ENCODE measurements at regions not wholly inside any gene's neighbourhood (a gene's known extent, or its start where the extent isn't known, plus 50 kb on each side); places are given as distances from the start of the nearest gene placed in this dataset.

DNA sequence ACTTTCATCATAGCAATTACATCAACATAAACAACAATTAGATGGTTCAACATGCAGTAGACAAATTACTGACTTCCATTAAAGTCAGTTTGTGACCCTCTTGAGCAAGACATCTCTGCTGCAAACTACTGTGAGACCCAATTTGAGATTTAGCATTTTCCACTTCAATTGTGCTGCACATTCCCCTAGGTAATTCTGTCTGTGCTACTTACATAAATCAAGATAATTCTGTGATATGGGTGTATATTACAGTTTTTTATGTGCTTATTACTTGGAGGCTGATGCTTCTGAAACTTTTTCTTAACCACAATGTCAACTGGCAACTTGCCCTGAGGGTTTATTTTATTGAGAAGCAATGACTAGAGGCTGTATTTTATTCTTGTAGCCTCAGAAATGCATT, 1714.4 kb downstream of the OLFM4 start (continued):
- TF ChIP-seq, protein P1, sequence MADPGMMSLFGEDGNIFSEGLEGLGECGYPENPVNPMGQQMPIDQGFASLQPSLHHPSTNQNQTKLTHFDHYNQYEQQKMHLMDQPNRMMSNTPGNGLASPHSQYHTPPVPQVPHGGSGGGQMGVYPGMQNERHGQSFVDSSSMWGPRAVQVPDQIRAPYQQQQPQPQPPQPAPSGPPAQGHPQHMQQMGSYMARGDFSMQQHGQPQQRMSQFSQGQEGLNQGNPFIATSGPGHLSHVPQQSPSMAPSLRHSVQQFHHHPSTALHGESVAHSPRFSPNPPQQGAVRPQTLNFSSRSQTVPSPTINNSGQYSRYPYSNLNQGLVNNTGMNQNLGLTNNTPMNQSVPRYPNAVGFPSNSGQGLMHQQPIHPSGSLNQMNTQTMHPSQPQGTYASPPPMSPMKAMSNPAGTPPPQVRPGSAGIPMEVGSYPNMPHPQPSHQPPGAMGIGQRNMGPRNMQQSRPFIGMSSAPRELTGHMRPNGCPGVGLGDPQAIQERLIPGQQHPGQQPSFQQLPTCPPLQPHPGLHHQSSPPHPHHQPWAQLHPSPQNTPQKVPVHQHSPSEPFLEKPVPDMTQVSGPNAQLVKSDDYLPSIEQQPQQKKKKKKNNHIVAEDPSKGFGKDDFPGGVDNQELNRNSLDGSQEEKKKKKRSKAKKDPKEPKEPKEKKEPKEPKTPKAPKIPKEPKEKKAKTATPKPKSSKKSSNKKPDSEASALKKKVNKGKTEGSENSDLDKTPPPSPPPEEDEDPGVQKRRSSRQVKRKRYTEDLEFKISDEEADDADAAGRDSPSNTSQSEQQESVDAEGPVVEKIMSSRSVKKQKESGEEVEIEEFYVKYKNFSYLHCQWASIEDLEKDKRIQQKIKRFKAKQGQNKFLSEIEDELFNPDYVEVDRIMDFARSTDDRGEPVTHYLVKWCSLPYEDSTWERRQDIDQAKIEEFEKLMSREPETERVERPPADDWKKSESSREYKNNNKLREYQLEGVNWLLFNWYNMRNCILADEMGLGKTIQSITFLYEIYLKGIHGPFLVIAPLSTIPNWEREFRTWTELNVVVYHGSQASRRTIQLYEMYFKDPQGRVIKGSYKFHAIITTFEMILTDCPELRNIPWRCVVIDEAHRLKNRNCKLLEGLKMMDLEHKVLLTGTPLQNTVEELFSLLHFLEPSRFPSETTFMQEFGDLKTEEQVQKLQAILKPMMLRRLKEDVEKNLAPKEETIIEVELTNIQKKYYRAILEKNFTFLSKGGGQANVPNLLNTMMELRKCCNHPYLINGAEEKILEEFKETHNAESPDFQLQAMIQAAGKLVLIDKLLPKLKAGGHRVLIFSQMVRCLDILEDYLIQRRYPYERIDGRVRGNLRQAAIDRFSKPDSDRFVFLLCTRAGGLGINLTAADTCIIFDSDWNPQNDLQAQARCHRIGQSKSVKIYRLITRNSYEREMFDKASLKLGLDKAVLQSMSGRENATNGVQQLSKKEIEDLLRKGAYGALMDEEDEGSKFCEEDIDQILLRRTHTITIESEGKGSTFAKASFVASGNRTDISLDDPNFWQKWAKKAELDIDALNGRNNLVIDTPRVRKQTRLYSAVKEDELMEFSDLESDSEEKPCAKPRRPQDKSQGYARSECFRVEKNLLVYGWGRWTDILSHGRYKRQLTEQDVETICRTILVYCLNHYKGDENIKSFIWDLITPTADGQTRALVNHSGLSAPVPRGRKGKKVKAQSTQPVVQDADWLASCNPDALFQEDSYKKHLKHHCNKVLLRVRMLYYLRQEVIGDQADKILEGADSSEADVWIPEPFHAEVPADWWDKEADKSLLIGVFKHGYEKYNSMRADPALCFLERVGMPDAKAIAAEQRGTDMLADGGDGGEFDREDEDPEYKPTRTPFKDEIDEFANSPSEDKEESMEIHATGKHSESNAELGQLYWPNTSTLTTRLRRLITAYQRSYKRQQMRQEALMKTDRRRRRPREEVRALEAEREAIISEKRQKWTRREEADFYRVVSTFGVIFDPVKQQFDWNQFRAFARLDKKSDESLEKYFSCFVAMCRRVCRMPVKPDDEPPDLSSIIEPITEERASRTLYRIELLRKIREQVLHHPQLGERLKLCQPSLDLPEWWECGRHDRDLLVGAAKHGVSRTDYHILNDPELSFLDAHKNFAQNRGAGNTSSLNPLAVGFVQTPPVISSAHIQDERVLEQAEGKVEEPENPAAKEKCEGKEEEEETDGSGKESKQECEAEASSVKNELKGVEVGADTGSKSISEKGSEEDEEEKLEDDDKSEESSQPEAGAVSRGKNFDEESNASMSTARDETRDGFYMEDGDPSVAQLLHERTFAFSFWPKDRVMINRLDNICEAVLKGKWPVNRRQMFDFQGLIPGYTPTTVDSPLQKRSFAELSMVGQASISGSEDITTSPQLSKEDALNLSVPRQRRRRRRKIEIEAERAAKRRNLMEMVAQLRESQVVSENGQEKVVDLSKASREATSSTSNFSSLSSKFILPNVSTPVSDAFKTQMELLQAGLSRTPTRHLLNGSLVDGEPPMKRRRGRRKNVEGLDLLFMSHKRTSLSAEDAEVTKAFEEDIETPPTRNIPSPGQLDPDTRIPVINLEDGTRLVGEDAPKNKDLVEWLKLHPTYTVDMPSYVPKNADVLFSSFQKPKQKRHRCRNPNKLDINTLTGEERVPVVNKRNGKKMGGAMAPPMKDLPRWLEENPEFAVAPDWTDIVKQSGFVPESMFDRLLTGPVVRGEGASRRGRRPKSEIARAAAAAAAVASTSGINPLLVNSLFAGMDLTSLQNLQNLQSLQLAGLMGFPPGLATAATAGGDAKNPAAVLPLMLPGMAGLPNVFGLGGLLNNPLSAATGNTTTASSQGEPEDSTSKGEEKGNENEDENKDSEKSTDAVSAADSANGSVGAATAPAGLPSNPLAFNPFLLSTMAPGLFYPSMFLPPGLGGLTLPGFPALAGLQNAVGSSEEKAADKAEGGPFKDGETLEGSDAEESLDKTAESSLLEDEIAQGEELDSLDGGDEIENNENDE (IDR thresholded peaks at IDR 0.05; ENCODE audit: insufficient replicate concordance, low read length) = no peak

All from H1 (cell line).